ENCODE measurements at regions not wholly inside any gene's neighbourhood (a gene's known extent, or its start where the extent isn't known, plus 50 kb on each side); places are given as distances from the start of the nearest gene placed in this dataset.

- no peak for DNase-seq (ENCODE audit: low read depth)
Observed at GRCh38 chr5:67515020-67515689, 318.6 kb upstream of the CD180 start.

GRCh38 chr5:67512758-67513157 lies 316.2 kb upstream of the CD180 start:
- DNase-seq (ENCODE audit: low read depth): no peak

DNA sequence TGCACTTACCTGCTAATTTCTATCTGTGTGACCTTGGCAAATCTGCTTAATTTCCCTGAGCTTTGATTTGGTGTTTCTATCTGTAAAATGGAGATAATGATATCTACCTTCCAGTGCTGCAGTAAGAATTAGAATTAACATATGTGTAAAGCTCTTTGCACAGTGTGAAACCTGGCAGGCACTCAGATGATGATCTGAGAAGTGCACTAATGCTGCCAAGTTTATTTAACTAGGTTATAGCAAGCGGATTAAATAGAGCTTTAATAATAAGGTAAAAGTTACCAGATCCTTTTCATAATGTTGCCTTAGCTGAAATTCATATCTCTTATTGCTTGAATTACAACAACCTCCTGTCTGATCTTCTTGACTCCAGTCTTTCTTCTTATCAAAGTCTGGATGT lies 315.3 kb upstream of the CD180 start:
- DNase-seq (ENCODE audit: low read depth): no peak

- no peak for DNase-seq (ENCODE audit: low read depth)
Observed at GRCh38 chr5:67510204-67510603, 313.6 kb upstream of the CD180 start.

- DNase-seq (ENCODE audit: low read depth): no peak
Observed at GRCh38 chr5:67509402-67510186, 313.0 kb upstream of the CD180 start.

- no peak for DNase-seq (ENCODE audit: low read depth)
Observed at GRCh38 chr5:67506241-67506640, 309.6 kb upstream of the CD180 start.

DNA sequence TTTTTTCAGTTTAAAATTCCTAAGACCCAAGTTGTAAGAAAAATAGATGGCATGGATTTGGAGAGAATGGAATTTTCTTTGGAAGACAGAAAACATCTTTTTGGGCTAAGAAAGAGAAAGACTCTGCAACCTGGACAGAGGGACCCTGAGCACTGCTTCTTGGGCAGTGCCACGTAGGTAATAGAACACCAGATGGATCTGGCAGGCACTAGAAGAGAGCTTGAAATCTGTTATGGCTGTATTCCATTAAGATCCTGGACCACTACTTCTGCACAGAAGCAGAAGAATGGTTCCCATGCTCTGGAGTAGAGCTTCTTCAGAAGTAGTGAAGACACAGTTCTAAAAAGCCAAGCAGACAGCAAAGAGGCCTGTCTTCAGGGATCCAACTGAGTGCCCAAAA lies 306.4 kb upstream of the CD180 start:
- no peak for DNase-seq (ENCODE audit: low read depth)

GRCh38 chr5:67496051-67496450 lies 299.5 kb upstream of the CD180 start:
- DNase-seq (ENCODE audit: low read depth): no peak

DNA sequence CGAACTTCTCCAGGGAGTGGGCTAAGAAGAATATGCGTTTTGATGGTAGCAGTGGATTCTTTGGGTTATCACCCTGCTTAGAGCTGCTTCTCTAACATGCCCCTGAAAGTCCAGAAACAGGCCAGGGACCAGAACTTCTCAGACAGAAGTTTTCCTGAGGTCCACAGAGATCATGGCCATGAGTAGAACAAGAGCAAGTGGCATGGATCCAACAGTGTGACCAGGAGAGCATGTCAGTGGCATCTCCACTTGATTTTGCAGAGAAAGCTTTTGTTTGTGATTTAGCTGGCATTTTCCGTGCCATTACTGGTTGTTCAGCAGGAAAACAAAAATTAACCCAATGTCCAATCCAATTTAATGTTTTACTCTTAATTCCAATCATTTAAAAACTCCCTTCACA lies 298.5 kb upstream of the CD180 start:
- DNase-seq (ENCODE audit: low read depth): no peak

GRCh38 chr5:67494186-67494855 lies 297.7 kb upstream of the CD180 start:
- no peak for DNase-seq (ENCODE audit: low read depth)

GRCh38 chr5:67493676-67494075 lies 297.1 kb upstream of the CD180 start:
- DNase-seq (ENCODE audit: low read depth): no peak

- DNase-seq (ENCODE audit: low read depth): no peak
Observed at GRCh38 chr5:67490543-67491321, 294.1 kb upstream of the CD180 start.

DNA sequence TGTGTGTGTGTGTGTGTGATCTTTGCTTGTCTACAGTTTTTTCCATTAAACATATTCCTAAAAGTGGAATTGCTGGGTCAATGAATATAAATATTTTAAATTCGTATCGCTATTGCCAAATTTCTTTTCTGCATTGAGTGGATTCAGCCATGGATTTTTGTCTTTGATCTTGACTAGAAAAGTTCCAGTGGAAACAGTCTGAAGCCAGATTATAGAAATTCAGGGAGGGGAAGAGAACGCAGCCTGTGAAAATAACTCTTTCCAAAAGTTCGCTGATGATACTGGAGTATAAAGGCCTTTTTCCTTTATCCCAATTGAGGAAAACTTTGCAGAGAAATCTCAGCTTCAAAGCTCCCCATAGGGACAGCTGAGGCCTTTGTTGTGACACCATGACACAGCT lies 292.3 kb upstream of the CD180 start:
- no peak for DNase-seq (ENCODE audit: low read depth)

DNA sequence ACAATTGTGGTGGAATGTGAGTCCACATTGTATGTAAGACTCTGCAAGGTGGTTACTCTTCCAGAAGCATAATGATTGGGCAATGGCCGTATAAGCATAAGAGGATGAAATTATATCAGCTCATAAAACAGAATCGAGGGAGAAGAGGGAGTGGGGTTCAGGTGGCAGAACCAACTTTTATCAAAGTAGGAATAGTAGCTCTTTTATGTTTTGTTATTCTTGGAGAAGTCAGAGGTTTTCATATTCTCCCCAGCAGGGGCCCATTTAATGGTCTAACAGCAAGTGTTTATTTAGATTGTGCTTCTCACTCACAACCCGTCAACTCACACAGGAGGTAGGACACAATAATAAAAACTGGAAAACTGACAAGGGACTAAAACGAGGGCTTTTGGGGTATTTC lies 291.3 kb upstream of the CD180 start:
- no peak for DNase-seq (ENCODE audit: low read depth)

GRCh38 chr5:67483453-67484030 lies 286.9 kb upstream of the CD180 start:
- no peak for DNase-seq (ENCODE audit: low read depth)

DNA sequence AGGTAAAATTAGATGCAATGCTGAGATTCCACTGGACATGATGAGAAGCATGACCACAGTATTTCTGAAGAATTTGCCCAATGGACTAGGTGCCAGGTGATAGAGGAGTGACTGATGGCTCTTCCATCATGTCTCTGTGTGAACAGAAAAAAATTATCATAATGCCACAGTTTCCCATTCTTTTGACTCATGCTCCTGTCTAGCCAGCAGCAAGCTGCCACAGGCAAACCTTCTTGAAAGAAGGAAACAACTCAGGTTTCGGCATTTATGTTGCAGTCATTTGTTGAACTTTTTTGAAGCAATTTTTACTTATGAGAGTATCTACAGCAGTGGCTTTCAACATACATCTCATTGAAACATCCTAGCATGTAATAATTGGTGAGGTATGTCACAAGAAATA lies 284.8 kb upstream of the CD180 start:
- no peak for DNase-seq (ENCODE audit: low read depth)

DNA sequence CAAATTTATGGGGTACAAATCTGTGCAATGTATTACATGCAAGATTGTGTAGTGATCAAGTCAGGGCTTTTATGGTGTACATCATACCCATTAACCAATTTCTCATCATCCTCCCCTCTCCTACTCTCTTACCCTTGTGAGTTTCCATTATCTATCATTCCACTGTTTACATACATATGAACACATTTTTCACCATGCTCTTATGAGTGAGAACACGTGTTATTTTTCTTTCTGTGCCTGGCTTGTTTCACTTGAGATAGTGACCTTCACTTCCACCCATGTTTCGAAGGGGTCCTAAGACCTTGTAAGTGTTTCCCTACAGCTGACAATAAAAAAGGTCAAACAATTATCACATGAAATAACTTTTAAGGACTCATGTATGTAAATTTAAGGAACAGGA lies 281.7 kb upstream of the CD180 start:
- DNase-seq (ENCODE audit: low read depth): no peak

- DNase-seq (ENCODE audit: low read depth): no peak
Observed at GRCh38 chr5:67476995-67477394, 280.4 kb upstream of the CD180 start.

GRCh38 chr5:67476531-67476930 lies 279.9 kb upstream of the CD180 start:
- peak; percentile 32 for DNase-seq (ENCODE audit: low read depth)

DNA sequence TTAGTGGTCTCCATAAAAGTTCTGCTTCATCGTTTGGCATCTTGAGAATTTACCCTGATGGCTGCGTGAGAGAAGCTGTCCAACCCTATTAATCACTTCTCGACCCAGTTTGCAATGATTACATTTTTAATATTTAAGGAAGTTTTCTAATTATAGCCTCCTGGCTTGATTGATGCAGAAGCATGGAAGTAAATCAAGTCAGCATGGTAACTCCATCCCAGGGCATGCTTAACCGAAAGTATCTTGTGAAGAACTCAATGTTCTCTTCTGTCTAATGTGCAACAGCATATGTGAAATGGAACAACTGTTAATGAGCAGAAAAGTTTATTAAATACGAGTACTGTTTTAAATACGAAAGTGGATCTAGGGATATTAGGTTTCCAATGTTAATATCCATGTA lies 278.9 kb upstream of the CD180 start:
- DNase-seq (ENCODE audit: low read depth): no peak

- no peak for DNase-seq (ENCODE audit: low read depth)
Observed at GRCh38 chr5:67474597-67475238, 278.1 kb upstream of the CD180 start.

DNA sequence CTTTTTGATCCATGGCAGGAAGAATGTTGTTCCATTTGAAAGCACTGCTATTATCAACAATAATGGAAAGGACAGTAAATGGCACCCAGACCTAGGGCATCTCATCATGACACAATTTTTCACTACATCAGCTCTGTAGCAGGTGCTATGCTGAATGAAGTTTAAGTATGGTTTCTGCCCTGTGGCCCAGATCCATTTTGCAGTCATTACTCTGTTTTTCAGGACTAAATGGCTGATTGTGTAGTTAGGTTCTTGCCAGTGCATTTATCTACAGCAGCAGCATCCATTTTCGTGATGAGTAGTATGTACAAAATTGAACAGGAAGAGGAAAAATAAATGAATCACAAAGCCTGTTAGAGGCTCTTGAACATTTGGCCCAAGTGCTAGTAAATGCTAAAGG lies 270.5 kb upstream of the CD180 start:
- no peak for DNase-seq (ENCODE audit: low read depth)
